HG03135 (cell line): ENCODE measurements at regions not wholly inside any gene's neighbourhood (a gene's known extent, or its start where the extent isn't known, plus 50 kb on each side); places are given as distances from the start of the nearest gene placed in this dataset.

Experiments used
- ATAC-seq: cut with Tn5 transposase; IDR thresholded peaks from one replicate; pipeline ENCODE4 v1.9.1; 2021; ENCODE audit warnings: mild to moderate bottlenecking, moderate library complexity; ENCODE audit not compliant: unreplicated experiment

DNA sequence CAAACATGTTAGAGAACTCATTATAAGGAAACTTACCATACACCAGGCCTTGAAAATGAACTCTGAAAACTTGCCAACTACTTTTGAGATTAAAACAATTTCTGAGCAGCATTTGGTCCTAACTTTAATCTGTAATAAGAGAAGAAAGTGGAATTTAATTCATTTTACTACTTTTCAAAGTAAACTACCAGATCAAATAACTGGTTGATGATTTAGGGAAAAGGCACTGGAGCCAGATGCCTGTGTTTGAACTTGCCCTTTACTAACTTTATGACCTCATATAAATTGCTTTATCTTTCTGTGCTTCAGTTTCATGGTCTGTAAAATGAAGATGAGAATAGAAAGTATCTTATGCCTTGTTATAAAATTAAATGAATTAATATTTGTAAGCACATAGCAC lies 159.9 kb upstream of the PCDH18 start:
- ATAC-seq = no peak

GRCh38 chr4:137688651-137689050 lies 156.4 kb upstream of the PCDH18 start:
- no peak for ATAC-seq

DNA sequence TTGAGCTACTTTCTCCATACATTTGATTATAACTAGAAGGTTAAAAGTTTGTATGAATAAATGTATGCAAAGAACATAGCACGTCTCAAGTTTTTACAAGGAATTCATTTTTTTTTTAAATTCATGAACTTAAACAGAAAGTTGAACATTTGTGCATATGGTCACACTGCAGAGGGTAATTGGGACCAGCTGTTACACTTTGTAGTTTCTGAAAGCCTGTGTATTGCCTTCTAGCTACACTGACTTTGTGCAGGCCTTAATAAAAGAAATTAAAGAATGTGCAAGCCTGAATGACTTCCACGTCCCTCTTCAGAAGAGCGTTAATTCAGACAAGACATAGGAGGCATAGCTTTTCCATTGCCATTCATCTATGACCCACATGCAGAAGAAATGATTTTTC lies 153.1 kb upstream of the PCDH18 start:
- no peak for ATAC-seq

GRCh38 chr4:137681081-137681480 lies 148.8 kb upstream of the PCDH18 start:
- ATAC-seq = no peak

- ATAC-seq = peak; percentile 67
These were observed 146.5 kb upstream of the PCDH18 start for GRCh38 chr4:137678796-137679195.

GRCh38 chr4:137677863-137678262 lies 145.6 kb upstream of the PCDH18 start:
- ATAC-seq = no peak

DNA sequence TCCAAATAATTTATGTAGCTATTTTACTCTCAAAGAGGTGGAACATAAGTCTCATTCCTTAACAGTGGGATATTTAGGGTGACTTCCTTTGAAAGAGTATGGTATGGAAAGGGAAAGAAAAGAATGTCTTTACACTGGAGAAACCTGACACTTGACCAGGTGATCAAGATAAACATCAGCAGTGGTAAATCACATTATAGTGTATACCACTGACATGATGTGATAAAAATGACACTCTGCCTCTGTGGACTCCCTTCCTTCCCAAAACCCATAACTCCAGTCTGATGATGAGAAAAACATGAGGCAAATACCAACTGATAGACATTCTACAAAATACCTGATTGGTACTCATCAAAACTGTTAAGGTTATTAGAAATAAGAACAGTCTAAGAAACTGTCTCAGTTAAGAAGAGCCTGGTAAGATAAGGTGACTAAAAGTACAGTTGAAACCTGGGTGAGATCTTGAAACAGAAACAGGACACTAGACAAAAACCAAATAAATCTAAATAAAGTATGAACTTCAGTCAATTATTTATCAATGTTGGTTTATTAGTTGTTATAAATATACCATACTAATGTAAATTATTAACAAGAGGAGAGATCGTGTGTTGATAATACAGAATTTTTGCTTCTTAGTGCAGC lies 144.2 kb upstream of the PCDH18 start:
- ATAC-seq = peak; percentile 60

DNA sequence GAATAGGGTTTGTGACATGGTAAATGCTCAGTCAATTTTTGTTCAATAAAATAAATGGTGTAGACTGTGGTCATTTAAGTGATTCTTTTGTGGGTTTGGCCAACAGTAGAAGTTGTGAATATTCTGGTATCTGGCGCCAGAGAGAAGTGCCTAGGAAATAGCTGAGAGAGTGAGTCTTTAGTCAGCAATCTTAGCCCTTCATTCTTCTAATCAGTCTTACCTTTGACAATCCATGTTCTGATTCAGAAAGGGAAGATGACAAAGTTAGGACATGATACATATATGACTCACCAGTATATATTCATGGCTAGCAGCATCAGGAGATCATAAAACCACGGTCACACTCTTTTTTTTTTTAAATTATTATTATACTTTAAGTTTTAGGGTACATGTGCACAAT lies 141.8 kb upstream of the PCDH18 start:
- no peak for ATAC-seq

DNA sequence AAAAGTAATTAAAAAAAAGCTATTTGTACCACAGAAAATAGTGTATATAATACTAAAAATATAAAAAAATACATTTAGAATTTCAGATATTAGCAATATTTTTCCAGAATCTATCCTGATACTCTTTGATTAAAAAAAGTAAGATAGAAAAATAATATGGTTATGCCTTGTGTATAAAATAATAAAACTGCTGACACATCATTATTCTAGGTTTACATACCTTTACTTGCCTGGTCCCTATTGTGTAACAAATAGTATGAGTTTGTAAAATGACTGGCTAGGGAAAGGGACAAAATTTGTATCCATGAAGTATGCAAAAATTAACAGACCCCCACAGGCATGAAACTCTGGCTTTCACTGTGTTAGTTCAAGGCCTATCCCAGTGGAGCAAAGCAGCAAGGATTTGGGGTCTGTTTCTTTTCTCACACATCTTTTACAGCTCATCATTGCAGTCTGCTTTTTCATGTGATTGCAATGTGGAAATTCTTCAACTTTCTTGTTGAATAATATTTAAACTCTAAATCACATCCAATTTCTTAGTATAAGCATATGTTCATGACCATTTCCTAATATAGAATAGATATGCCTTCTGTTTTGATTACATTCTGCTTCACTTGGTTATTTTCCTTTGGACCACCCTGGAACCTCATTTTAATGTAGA lies 136.7 kb upstream of the PCDH18 start:
- no peak for ATAC-seq

- no peak for ATAC-seq
These were observed 132.1 kb upstream of the PCDH18 start for GRCh38 chr4:137664416-137664815.

- ATAC-seq = no peak
These were observed 131.7 kb upstream of the PCDH18 start for GRCh38 chr4:137664046-137664387.

- ATAC-seq = no peak
These were observed 131.2 kb upstream of the PCDH18 start for GRCh38 chr4:137663251-137664045.

DNA sequence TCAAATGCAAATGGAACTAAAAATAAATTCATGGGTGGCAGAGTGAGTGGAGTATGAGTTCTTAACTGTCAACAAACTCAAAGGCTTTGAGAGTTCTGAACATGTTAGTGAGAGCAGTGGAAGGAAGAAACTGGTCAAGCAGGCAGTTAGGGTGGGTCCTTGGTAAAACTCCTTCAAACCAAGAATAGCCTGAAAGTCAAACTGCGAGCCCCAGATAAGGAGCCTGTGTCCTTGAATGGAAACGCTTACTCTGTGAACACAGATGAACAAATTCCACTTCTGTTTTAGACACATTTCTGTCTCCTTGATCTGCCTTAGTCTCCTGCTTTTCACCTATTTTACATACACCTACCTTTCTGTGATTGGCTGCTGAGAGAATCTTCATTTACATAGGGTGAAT lies 129.4 kb upstream of the PCDH18 start:
- no peak for ATAC-seq

GRCh38 chr4:137660211-137660610 lies 127.9 kb upstream of the PCDH18 start:
- ATAC-seq = no peak

GRCh38 chr4:137659431-137659830 lies 127.1 kb upstream of the PCDH18 start:
- no peak for ATAC-seq

DNA sequence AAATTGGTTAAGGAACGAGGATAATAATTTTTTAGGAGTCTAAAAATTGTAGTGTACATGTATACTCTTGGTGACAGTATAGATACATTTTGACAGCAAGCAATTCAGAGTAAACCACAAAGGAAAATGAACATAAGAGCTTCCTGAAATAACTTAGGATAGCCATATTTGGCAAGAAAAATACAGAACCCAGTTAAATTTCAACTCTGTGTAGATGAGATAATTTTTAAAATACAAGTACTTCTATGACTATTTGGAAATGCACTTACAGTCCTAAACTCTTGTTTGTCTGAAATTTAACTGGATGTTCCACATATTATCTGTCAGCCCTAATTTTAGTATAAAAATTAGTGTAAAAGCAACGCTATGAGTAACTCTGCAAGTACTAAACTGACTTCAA lies 124.4 kb upstream of the PCDH18 start:
- ATAC-seq = no peak

DNA sequence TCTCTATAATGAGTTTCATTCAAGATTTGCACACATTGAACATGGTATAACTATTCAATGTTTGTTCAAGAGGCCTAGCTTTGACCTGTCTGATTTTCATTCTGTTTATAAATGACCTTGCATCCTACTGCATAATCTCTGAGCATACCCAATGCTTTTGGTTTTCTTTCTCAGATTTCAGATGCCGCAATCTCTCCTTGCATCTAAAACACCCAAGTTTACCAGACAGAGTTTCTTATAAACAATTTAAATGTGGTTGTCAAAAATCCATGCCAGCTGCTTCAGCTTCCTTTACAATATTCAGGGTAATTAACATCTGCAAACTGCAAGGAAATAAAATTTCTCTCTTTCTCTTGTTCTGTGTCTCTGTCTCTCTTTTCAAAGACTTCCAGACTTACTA lies 123.0 kb upstream of the PCDH18 start:
- no peak for ATAC-seq

DNA sequence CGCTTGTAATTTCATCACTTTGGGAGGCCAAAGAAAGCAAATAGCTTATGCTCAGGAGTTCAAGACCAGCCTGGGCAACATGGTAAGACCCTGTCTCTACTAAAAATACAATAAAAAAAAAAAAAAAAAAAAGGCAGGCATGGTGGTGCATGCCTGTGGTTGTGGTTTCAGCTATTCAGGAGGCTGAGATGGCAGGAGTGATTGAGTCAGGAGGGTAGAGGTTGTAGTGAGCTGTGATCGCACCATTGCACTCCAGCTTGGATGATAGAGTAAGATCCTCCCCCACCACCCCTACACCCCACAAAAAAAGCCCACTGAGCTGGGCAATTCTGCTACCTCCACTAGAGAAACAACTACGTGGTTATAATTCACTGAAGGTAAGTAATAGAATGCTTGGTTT lies 118.8 kb upstream of the PCDH18 start:
- ATAC-seq = no peak

DNA sequence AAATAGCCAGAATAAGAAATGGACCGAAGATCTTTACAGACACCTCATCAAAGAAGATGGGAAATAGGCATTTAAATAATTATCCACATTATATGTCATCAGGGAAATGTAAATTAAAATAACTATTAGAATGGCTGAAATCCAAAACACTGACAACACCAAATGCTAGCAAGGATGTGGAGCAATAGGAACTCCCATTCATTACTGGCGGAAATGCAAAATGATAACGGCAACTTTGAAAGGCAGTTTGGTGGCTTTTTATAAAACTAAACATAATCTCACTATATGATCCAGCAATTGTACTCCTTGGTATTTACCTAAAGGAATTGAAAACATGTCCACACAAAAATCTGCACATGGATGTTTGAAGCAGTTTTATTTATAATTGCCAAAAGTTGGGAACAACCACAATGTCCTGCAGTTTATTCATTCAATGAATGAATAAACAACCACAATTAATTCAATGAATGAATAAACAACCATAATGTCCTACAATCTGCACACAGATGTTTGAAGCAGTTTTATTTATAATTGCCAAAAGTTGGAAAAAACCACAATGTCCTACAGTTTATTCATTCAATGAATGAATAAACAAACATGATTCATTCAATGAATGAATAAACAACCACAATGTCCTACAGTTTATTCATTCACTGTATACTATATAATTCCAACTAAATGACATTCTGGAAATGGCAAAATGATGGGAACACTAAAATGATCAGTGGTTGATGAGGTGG lies 117.6 kb upstream of the PCDH18 start:
- ATAC-seq = no peak

GRCh38 chr4:137648531-137648930 lies 116.2 kb upstream of the PCDH18 start:
- ATAC-seq = no peak

GRCh38 chr4:137647375-137647774 lies 115.1 kb upstream of the PCDH18 start:
- peak; percentile 93 for ATAC-seq

DNA sequence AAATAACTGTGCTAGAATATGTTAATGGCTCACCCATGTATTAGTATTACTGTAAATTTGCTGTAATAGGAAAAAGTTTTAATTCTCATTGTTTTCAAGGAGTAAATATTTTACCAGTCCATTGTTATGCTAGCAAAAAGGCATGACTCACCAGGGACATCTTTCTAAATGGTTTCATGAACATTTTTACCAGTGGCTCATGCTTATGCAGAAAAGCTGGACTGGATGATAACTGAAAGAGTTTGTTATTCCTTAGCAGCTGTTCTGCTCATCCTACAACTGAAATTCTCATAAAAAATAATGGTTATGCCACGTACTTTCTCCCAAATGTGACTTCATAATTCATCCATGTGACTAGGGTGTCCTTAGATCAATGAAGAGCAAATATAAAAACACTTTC lies 111.9 kb upstream of the PCDH18 start:
- ATAC-seq = no peak
